ENCODE measurements at regions not wholly inside any gene's neighbourhood (a gene's known extent, or its start where the extent isn't known, plus 50 kb on each side); places are given as distances from the start of the nearest gene placed in this dataset.
"Not testable (repeated sequence)": the region's sequence is repeated elsewhere in the genome, so short reads cannot be mapped to it uniquely, and the experiment has no call there.

GRCh38 chr4:155582041-155582440 lies 84.6 kb upstream of the GUCY1A1 start:
- TF ChIP-seq POLR2A (IDR thresholded peaks at IDR 0.05) (no peak), CTCF (IDR thresholded peaks at IDR 0.05 in 4 of 5, conservative IDR thresholded peaks at IDR 0.05 in 1 of 5) (no peak)
- intact Hi-C loops (cut with DNase I; ENCODE audit: low total_unique reads), result no loop called here
- Histone ChIP-seq H3K9me3 (no peaks in the 10 kb centered on the region), H3K4me1 (no peaks in the 10 kb centered on the region), H3K27me3 (no peaks in the 10 kb centered on the region), H3K36me3 (no peaks in the 10 kb centered on the region), H3K4me3 (no peak overlapping the region), H3K27ac (no peak overlapping the region)
- in situ Hi-C loops (cut with MboI; ENCODE audit: low sequenced_read_pairs in 4 of 4), result no loop called here
- no peak for ATAC-seq
- no peak for DNase-seq

- Histone ChIP-seq H3K4me1 (no peaks in the 10 kb centered on the region), H3K36me3 (no peaks in the 10 kb centered on the region), H3K9me3 (no peaks in the 10 kb centered on the region), H3K27ac (no peak overlapping the region), H3K4me3 (no peak overlapping the region), H3K27me3 (no peaks in the 10 kb centered on the region)
- no peak for TF ChIP-seq POLR2A (IDR thresholded peaks at IDR 0.05)
- no peak for TF ChIP-seq CTCF (IDR thresholded peaks at IDR 0.05 in 4 of 5, conservative IDR thresholded peaks at IDR 0.05 in 1 of 5)
- DNase-seq (no peak), ATAC-seq (no peak)
- intact Hi-C loops (cut with DNase I; ENCODE audit: low total_unique reads), result no loop called here
- in situ Hi-C loops (cut with MboI; ENCODE audit: low sequenced_read_pairs in 4 of 4), result no loop called here
Measured at GRCh38 chr4:155578726-155579370, 87.8 kb upstream of the GUCY1A1 start.

GRCh38 chr4:155578219-155578618 lies 88.4 kb upstream of the GUCY1A1 start:
- no peaks in the 10 kb centered on the region for H3K36me3 ChIP-seq
- no peak overlapping the region for H3K4me3 ChIP-seq
- DNase-seq (no peak), ATAC-seq (no peak)
- in situ Hi-C loops (cut with MboI; ENCODE audit: low sequenced_read_pairs in 4 of 4), result no loop called here
- no peaks in the 10 kb centered on the region for H3K27me3 ChIP-seq
- intact Hi-C loops (cut with DNase I; ENCODE audit: low total_unique reads), result no loop called here
- no peak for TF ChIP-seq POLR2A (IDR thresholded peaks at IDR 0.05)
- TF ChIP-seq CTCF (IDR thresholded peaks at IDR 0.05 in 4 of 5, conservative IDR thresholded peaks at IDR 0.05 in 1 of 5), result no peak
- no peaks in the 10 kb centered on the region for H3K9me3 ChIP-seq
- no peaks in the 10 kb centered on the region for H3K4me1 ChIP-seq
- H3K27ac ChIP-seq, result no peak overlapping the region

GRCh38 chr4:155574329-155574728 lies 92.3 kb upstream of the GUCY1A1 start:
- ATAC-seq; H3K9me3 ChIP-seq; H3K27ac ChIP-seq; H3K36me3 ChIP-seq; H3K4me1 ChIP-seq; in situ Hi-C loops (cut with MboI; ENCODE audit: low sequenced_read_pairs in 4 of 4); DNase-seq; intact Hi-C loops (cut with DNase I; ENCODE audit: low total_unique reads); H3K4me3 ChIP-seq; H3K27me3 ChIP-seq: not testable (repeated sequence)

GRCh38 chr4:155573126-155573525 lies 93.5 kb upstream of the GUCY1A1 start:
- Histone ChIP-seq H3K27ac (no peak overlapping the region), H3K4me1 (no peaks in the 10 kb centered on the region), H3K4me3 (no peak overlapping the region), H3K36me3 (no peaks in the 10 kb centered on the region), H3K27me3 (no peaks in the 10 kb centered on the region), H3K9me3 (no peaks in the 10 kb centered on the region)
- intact Hi-C loops (cut with DNase I; ENCODE audit: low total_unique reads), result no loop called here
- no peak for DNase-seq
- TF ChIP-seq POLR2A (IDR thresholded peaks at IDR 0.05) (no peak), CTCF (IDR thresholded peaks at IDR 0.05 in 4 of 5, conservative IDR thresholded peaks at IDR 0.05 in 1 of 5) (no peak)
- in situ Hi-C loops (cut with MboI; ENCODE audit: low sequenced_read_pairs in 4 of 4), result no loop called here
- ATAC-seq, result no peak

Data from gastrocnemius medialis (tissue), 4 donors.